ENCODE measurements at regions not wholly inside any gene's neighbourhood (a gene's known extent, or its start where the extent isn't known, plus 50 kb on each side); places are given as distances from the start of the nearest gene placed in this dataset.

DNA sequence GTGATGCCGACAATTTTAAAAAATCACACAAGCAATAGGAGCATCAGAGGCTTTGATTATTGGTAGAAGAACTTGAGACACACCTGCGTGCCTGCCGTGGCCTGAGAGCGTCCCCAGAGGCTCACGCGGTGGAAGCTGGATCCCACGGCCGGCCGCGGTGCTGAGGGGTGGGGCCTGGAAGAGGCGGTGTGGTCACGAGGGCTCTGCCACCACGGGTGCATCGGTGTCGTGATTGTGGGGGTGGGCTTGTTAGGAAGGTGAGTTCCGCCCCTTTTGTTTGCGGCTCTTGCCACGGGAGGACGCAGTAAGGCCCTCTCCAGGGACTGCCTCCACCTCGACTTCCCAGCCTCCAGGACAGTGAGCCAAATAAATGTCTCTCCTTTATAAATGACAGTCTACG, 77.2 kb upstream of the ADRA2C start:
- Histone ChIP-seq H3K36me3 (no peaks in the 10 kb centered on the region), H3K27me3 (no peaks in the 10 kb centered on the region), H3K27ac (no peak overlapping the region), H3K4me1 (no peaks in the 10 kb centered on the region), H3K4me3 (no peak overlapping the region), H3K9ac (ENCODE audit: low read depth in 2 of 2, low read length in 2 of 2) (no peak overlapping the region), H3K9me3 (no peaks in the 10 kb centered on the region)
- DNase-seq, result no peak
- intact Hi-C loops (cut with DNase I), result no loop called here
- TF ChIP-seq CTCF (IDR thresholded peaks at IDR 0.05), result no peak

GRCh38 chr4:3688018-3688998, 77.9 kb upstream of the ADRA2C start:
- H3K27me3 ChIP-seq, result no peaks in the 10 kb centered on the region
- DNase-seq, result no peak
- H3K4me3 ChIP-seq, result no peak overlapping the region

DNA sequence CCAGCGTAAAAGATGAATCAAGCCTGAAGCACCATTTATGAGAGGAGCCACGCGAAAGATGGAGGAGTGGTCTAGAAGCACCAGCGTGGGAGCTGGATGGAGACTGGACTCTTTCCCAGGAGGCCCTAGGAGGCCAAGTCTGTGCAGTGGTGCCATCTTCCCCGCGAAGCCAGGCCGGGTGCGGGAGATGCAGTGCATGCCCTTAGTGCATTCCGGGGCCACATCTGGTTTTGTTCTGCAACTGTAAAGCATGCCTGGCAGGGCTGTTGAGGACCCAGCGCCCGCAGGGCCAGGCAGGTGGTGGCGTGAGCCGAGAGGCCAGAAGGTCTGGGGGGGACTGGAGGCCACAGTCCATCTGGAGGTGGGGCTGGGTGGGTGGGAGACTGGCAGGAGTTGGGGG, 78.6 kb upstream of the ADRA2C start:
- no peak overlapping the region for H3K27ac ChIP-seq
- intact Hi-C loops (cut with DNase I), result no loop called here
- no peaks in the 10 kb centered on the region for H3K9me3 ChIP-seq
- no peak for DNase-seq
- H3K27me3 ChIP-seq, result no peaks in the 10 kb centered on the region
- H3K4me1 ChIP-seq, result no peaks in the 10 kb centered on the region
- H3K9ac ChIP-seq (ENCODE audit: low read depth in 2 of 2, low read length in 2 of 2), result no peak overlapping the region
- no peaks in the 10 kb centered on the region for H3K36me3 ChIP-seq
- TF ChIP-seq CTCF (IDR thresholded peaks at IDR 0.05), result no peak
- H3K4me3 ChIP-seq, result no peak overlapping the region

More at GRCh38 chr4:3688018-3688998, 77.9 kb upstream of the ADRA2C start:
- H3K9me3 ChIP-seq, result no peaks in the 10 kb centered on the region
- H3K9ac ChIP-seq (ENCODE audit: low read depth in 2 of 2, low read length in 2 of 2), result no peak overlapping the region
- intact Hi-C loops (cut with DNase I), result no loop called here
- H3K4me1 ChIP-seq, result no peaks in the 10 kb centered on the region
- H3K36me3 ChIP-seq, result no peaks in the 10 kb centered on the region
- H3K27ac ChIP-seq, result no peak overlapping the region
- TF ChIP-seq CTCF (IDR thresholded peaks at IDR 0.05), result no peak

DNA sequence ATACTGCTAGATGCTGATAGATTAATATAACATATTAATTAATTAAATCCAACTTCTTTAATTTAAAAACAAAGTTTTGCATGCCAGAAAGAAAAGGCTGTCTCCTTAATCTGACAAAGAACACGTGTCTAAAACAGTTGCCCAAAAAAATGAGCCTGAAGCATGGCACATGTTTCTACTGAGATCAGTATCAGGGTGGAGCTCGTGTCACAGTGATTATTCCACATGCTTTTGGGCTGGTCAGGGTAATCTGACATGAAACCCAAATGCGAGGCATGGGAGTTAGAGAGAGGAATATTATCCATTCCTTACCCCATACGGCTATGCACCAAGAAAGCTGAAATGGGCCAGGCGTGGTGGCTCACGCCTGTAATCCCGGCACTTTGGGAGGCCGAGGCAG, 79.4 kb upstream of the ADRA2C start:
- Histone ChIP-seq H3K27ac (no peak overlapping the region), H3K9me3 (no peaks in the 10 kb centered on the region), H3K9ac (ENCODE audit: low read depth in 2 of 2, low read length in 2 of 2) (no peak overlapping the region), H3K4me1 (no peaks in the 10 kb centered on the region), H3K36me3 (no peaks in the 10 kb centered on the region), H3K27me3 (no peaks in the 10 kb centered on the region), H3K4me3 (no peak overlapping the region)
- intact Hi-C loops (cut with DNase I), result no loop called here
- no peak for TF ChIP-seq CTCF (IDR thresholded peaks at IDR 0.05)
- DNase-seq, result no peak

DNA sequence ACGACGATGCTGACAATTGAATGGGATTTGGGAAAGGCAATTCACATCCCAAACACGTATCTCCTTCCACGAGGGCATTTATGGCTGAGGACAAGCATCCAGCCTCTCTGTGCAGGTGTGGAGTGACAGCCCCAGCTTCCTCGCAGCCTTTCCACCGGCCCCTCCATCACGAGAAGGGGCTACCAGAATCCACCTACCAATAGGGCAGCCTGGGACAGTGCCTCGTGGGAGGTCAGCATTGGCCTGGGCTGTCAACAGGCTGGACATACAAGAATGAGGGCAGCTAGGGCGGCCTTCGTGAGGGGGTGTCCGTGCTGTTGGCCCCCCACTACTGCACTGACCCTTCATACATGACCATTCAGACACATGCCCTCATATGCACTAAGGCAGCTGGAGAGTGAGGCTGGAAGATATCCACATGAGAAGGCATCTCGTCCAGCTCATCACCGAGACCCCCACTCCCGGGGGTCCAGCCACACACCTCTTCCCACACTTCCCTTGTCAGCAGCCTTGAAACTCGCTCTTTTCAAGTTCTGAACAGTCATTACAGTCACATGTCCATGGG, 81.0 kb upstream of the ADRA2C start:
- DNase-seq, result no peak
- TF ChIP-seq CTCF (IDR thresholded peaks at IDR 0.05), result no peak
- Histone ChIP-seq H3K4me3 (no peak overlapping the region), H3K9me3 (no peaks in the 10 kb centered on the region), H3K27me3 (no peaks in the 10 kb centered on the region), H3K36me3 (no peaks in the 10 kb centered on the region), H3K27ac (no peak overlapping the region), H3K4me1 (no peaks in the 10 kb centered on the region), H3K9ac (ENCODE audit: low read depth in 2 of 2, low read length in 2 of 2) (no peak overlapping the region)
- intact Hi-C loops (cut with DNase I), result no loop called here

Measured in colonic mucosa (tissue), 4 donors.